ENCODE measurements at regions not wholly inside any gene's neighbourhood (a gene's known extent, or its start where the extent isn't known, plus 50 kb on each side); places are given as distances from the start of the nearest gene placed in this dataset.

DNA sequence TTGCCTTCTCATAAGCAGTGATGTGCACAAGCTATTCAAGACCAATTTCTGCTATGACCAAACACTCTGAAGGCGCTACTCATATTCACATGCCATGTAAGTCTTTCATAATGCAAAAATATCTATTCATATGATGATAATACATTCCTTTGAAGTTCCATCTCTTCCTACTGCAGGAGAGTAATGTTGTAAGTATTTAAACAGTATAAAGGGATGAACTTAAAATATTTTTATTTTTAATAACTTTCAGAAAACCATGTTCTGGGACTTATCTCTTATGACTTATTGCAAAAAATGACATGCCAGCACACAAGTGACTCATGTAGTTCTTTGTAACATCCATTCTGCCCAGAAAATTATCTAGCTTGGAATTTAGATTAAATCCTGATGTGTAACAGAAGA is 376.4 kb downstream of the KCTD16 start:
- TF ChIP-seq, protein P1, sequence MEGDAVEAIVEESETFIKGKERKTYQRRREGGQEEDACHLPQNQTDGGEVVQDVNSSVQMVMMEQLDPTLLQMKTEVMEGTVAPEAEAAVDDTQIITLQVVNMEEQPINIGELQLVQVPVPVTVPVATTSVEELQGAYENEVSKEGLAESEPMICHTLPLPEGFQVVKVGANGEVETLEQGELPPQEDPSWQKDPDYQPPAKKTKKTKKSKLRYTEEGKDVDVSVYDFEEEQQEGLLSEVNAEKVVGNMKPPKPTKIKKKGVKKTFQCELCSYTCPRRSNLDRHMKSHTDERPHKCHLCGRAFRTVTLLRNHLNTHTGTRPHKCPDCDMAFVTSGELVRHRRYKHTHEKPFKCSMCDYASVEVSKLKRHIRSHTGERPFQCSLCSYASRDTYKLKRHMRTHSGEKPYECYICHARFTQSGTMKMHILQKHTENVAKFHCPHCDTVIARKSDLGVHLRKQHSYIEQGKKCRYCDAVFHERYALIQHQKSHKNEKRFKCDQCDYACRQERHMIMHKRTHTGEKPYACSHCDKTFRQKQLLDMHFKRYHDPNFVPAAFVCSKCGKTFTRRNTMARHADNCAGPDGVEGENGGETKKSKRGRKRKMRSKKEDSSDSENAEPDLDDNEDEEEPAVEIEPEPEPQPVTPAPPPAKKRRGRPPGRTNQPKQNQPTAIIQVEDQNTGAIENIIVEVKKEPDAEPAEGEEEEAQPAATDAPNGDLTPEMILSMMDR (conservative IDR thresholded peaks at IDR 0.05; ENCODE audit: low read length), result no peak
- TF ChIP-seq EZH2phosphoT487 (IDR thresholded peaks at IDR 0.05; ENCODE audit: borderline replicate concordance), result no peak
